ENCODE measurements at regions not wholly inside any gene's neighbourhood (a gene's known extent, or its start where the extent isn't known, plus 50 kb on each side); places are given as distances from the start of the nearest gene placed in this dataset.

DNA sequence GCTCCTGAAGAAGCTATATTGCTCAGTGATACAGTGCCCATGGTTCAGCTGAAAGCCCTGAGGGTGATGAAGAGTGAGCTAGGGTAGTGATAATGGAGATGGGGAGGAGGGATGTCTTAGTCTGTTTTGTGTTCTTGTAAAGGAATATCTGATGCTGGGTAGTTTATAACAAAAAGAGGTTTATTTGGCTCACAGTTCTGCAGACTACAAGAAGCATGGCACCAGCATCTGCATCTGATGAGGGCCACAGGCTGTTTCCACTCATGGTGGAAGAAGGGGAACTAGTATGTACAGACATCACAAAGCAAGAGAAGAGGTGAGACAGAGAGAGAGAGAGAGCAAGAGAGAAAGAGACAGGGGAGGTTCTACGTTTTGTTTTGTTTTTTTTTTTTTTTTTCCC is 417.3 kb upstream of the TRIB2 start:
- DNase-seq = no peak

DNA sequence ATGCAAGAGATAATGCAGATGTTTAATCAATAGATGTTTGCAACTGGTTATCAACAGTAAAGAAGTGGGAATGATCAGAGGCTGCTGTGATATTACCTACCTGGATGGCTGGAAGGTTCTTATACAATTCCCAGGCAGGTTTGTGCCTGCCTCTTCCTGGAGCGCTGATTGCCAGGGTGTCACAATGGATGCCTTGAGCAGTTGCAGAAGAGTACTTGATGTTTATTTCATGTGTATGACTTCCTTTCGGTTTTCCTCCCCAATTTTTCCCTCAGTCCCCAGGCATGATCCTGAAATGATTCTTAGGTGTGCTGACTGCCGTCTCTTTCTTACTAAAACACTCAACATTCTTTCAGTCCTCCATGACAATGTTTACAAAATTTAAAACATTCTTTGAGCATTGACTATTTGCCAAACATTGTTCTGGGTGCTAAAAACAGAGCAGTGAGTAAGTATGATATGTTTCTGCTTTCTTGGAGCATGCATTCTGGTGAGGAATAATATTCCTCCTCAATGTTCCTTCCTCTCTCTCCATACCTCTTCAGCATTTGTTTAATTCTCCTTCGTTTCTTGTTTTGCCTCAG is 416.6 kb upstream of the TRIB2 start:
- no peak for DNase-seq

DNA sequence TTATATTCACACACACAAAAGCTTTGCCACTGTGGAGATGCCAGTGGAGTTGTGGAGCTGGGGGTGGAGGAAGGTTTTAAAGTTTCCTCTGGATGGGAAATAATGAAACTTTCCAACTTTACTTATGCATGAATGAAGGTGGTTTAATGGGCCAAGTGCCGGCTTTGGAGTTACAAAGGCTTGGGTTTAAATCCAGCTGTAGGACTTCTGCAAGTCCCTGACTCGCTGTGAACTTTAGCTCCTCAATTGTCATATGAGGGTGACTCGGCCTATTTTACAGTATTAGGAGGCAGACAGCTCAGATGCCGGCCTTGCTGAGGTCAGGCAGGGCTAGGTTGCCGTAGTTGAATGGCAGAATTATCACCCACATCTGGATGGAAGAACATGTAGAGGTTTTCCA is 415.8 kb upstream of the TRIB2 start:
- DNase-seq = no peak

DNA sequence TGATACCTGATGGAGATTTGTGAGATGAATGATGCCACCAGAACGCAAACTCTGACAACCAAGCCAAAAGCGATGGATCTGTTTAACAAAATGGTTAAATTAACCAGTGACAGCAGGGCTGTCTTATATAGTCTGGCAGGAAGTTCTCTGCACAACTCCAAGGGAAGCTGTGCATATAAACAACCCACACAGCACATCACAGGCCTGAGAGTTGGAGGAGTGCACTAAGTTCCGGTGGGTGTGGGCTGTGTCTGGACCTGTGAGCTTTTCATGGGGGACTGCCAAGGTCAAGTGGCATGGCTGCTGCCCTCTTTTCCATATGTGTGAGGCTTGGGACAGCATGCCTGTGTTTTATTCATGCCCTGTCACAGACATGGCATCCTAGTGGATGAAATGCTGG is 414.6 kb upstream of the TRIB2 start:
- DNase-seq = no peak

DNA sequence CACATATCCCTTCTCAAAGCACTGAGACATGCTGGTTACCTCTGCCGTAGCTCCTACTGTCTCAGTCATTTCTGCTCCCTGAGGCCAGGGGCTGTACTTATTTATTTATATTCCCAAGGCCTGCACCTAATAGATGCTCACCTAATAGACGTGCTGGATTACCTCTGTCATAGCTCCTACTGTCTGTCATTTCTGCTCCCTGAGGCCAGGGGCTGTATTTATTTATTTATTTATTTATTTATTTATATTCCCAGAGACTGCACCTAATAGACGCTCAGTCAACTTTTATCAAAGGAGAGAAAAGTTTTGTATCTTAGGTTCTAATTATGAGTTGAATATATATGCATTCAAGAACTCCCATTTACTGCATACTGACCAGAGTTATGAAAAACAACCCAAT is 414.0 kb upstream of the TRIB2 start:
- no peak for DNase-seq

DNA sequence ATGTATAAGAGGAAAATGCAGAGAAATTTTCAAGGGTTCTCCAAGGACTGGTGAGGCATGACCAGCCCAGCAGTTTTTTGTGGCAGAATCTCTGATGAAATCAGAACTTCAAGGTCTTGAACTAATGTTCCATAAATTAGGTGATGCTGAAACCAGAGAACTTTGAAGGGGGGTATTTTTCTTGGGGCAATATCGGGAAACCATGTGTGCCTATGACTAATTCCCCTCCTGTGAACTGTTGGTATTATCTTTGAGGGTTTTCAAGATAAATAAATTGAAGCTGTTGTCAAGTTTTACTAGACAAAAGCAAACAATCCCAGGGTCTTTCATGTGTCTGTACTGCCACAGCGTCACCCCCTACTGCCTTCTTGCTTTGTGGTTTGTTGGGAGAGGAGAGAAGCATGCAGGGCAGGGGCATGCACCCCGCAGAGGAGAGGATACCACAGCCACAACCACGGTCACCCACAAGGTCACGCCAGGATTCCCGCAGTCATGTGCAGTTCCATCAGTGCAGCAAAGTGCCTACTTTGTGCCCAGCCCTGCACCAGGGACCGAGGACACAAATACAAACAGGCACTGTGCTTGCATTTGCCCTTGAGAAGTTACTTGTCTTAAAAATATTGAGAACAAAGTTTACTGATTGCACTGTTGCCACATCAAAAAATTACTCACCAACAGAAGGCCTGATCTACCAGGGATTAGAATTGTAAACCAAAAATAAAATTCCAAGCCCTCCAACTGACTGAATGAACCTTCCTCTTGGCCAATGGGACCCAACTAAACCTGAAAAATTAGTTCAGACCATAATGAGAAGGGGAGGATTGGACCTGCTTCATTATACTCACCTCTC is 413.3 kb upstream of the TRIB2 start:
- DNase-seq = peak; percentile 36

DNA sequence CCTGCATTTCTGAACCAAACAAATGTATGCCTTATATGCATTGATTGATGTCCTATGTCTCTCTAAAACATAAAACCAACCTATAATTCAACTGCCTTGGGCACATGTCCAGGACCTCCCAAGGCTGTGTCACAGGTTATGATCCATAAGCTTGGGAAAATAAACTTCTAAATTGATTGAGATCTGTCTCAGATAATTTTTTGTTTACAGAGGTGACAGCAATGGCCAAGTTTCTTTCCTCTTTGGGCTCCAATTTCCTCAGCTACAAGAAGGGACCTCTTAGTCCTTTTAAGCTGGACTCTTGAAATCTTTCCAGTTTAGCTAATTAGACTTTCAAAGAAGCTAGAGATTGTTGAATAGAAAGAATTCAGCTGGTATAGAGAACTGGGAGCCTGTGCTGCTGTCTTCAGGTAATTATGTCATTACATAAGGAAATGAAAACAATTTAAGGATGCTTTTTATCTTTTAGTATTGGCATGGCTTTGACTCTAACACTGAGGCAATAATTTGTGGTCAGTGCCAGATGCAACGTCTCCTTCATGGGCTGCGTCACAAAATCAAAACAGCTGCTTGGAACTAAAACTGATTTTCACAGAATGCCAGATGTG is 412.1 kb upstream of the TRIB2 start:
- DNase-seq = no peak

DNA sequence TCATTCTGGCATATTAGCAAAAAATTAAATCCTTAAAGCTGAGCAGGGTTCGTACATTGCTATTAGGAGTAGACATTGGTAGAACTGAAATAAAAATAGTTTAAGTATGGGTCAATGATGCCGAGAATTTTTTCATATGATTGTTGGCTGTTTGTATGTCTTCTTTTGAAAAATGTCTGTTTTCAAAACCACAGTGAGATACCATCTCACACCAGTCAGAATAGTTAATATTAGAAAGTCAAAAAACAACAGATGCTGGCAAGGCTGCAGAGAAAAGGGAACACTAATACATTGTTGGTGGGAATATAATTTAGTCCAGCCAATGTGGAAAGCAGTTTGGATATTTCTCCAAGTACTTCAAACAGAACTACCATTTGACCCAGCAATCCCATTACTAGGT is 410.8 kb upstream of the TRIB2 start:
- DNase-seq = no peak

DNA sequence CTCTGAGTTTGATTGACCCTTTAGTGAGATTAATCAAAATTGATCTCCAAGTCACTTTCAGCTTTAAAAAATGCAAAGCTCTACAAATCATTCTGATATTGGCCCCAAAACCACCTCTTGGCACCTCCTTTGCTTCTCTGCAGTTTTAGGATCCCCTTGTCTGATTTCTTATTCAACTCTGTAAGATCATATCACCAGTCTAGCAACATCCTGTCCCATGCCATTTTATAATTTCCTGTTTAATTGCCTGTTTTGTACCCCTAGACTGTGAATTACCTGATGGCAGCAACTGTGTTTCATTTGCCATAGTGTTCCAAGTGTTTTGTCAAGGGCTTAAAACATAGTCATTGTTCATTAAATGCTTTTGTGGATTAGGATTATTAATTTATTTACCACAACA is 406.3 kb upstream of the TRIB2 start:
- no peak for DNase-seq

DNA sequence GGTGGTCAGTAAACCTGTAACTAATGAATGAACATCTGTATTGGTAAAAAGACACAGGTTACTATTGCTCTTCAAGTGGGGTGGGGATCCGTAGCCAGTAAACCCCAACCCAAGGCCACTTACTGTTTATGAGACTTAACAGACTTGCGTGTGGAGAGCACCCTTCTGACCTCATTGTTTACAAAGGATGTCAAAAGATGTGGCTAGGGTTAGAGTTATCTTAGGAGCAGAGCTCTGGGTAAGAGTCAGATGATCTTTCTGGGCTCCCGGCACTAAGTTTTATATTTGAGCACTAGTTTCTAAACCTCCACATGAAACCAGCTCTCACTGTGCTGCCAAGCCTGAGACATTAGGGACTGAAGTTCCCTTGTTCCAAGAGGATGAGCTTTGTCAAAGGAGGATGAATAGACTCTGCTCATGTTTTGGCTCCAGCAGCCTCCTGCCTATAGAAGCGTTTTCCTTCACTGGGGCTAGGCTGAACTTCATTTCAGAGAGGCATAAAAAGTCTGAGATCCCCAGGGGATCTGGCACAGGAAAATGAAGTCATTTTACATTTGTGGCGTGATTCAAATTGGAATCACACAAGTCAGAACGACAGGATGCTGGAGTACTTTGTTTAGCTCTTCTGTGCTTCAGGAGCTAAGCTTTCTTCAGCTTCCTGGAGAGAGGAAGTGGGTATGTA is 403.1 kb upstream of the TRIB2 start:
- DNase-seq = no peak

DNA sequence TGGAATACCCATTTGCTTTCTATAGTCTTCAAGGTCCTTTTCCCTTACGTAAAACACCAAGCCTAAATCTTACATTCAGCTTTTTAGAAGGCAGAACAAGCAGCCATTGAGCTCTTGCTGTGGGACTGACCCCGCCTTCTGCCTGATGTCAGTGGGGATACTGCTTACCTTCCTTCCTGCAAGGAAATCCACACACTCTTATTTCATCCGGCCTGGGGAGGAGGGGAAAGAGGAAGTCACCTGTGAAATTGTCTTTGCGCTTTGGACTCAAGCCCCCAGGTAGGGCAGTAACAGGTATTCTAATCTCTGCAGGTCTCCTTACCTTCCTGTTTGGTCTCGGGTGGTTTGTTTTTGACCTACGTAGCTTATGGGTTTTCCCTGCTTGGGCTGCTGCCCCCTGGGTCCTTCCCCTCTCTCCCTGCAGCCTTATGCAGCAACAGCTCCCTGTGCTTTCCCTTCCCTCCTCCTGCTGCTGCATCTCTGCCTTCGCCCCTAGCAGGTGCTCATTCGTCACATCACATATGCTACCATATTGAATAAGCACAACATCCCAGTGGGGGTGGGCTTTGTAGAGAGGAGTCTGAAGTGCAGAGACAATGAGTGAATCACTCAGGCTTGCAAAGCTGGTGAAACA is 402.5 kb upstream of the TRIB2 start:
- no peak for DNase-seq

DNA sequence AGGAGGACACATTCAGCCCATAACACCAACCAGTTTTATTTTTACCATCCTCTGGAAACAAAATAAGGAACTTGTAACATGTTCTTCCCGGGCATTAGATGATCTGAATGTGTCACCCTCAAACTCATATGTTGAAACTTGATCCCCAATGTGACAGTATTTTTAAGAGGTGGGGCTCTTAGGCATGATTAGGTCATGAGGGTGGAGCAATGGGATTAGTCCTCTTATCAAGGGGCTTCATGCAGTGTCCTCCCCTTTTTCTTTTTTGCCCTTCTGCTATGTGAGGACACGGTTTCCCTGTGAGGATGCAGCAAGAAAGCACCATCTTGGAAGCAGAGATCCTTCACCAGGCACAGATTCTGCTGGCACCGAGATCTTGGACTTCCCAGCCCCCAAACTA is 401.5 kb upstream of the TRIB2 start:
- DNase-seq = no peak

DNA sequence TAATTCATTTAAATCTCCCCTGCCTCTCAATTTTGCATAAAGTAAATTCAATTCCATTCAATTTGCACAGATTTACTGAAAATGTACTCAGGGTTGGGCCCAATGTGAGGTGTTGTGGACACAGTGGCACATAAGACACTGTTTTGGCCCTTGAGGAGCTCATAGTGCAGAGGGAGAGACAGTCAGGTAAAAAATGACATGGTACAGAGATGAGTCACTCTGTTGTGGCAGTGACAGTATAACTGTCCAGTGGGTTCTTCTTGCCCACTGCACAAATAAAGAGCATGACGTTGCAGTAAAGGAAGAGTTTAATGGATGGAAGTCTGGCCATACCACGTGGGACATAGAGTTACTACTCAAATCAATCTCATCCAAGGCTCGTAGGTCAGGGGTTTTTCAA is 400.3 kb upstream of the TRIB2 start:
- DNase-seq = no peak

DNA sequence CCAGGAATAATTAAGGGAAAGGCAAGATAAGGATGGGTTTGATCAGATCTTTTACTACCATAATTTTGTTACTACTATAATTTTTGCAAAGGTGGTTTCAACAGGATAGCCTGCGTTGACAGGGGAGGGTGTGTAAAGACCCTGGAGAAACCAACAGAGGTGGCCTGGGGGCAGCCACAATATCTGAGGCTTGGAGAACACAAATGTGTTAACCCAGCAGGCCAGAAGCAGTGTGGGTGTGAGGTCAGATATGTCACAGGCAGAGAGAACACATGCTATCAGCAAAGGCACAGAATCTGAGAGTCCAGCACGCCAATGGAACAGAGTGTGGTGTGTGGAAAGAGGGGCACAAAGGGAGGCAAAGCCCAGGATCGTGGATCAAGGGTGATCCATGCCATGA is 399.4 kb upstream of the TRIB2 start:
- DNase-seq = no peak

DNA sequence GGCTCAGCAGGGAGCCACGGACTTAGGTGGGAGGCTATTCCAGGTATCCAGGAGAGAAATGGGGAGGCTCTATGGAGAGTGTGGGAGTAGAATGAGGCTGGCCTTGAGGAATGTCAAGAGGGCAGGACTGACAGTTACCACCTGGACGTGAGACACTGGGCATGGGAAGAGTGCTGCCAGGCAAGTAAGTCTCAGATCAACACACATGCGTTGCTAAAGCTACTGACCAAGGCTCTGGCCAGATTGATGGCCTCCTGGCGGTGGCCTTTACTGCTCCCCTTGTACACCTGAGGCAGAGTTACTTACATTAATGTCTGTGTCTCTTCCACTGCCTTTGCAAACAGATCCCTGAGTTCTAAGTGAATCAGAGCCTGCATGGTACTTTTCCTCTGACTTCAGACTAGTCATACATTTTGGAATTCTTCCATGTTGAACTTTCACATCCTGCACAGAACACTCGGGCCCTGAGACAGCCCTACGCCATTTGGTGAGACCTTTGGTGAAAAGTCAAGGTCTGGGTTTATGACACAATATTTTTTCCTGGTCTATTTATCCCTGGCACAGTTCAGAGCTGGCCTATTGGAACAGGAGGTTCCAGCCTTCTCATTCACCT is 398.8 kb upstream of the TRIB2 start:
- DNase-seq = no peak

DNA sequence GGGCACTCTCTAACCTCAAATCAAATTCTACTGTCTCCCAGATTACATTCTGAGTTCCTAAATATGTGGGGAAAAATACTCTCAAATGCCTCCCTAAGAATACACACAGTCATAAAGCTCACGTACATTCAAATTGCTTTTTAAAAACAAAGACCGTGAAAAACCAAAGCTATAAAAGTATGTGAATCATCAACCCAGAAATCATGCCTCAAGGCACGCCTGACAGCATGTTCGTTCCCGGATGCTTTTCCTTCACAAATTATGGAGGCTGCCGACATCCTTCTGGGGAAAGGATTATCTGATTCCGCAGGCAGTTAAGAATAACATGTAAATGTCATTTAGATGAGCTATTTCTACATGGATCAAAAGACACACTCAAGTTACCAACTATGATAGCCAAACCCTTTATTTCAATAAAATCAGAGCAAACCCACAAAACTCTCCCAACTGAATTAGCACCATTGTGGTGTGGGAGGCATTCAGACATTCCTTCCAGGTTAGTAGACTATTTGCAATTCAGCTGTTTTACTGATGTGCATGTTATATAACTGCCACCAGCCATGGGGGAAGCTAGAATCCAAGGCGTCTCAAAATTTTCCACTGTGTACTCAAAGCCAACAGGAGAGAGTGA is 398.2 kb upstream of the TRIB2 start:
- no peak for DNase-seq

DNA sequence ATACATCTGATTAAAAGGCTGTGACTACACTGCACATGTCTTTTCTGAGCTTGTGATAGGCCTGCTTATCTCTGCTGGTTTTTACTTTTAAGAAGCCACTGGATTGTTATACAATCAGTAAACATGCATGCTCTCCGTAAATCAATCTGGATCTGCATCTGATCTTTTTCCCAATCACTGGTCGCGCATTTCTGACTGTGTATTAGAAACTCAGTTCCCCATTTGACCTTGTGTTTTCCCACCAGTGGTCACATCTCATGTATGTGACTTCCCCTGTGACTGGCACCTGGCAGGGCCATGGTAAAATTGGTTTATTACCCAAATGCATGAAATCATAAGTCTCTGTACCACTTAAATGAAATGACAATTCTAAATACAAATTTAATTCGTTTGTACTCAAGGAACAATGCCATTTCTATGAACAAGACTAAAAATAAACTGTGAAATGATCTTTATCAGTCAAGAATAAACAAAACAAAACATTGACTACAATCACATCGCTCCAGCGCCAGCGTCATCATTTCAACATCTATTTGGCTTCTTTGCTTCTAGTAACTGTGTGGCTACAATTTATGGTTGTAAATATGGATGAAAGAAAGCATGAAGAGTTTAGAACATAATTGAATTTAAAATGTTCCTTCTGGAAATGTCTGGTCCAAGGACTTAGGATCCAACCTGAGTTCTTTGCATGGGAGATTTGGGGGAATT is 396.6 kb upstream of the TRIB2 start:
- DNase-seq = no peak

DNA sequence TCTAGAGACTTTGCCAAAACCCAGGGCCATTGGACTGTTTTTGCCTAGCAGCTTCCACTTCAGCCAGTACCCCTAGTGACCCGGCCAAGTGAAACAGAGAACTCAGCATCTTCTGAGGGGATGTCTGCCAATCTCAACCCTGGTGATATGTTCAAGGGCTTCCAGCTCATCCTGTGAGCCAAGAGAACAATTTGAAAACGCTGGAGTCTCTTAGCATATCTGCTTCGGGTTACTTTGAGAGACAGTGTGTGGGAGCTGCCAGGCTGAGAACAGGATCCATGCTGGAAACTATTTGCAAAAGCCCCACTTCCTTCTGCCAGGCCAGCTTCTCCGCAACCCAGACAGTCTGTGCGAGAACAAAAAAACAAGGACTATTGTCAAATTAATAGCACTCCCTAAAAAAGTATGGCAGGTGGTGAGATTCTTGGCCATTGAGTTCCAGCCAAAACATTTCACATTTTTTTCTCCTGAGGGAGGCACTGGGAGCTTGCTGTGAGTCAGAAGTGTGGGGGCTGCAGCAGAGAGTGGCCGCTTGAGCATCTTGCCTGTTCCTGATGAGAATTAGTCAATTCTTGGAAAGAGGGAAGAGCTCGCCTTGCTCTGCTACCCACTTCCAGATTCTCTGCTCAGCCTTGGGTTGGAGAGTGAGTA is 395.6 kb upstream of the TRIB2 start:
- no peak for DNase-seq

DNA sequence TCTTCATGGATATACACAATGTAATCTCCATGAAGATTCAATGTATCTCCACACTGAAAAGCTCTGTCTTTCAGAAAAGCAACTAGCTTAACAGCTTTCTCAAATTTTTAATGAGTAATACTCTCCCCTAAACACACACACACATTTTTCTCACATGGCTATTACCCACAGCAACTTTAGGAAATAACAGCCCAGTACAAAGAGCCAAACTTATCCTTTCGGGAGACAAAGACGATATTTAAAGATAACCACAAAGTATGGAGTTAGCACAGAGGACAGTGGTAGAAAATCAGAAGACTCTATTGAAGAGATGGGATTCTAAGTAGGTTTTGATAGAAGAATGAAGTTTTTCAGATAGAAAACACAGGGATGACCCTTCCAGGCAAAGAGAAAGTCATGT is 394.9 kb upstream of the TRIB2 start:
- DNase-seq = no peak

DNA sequence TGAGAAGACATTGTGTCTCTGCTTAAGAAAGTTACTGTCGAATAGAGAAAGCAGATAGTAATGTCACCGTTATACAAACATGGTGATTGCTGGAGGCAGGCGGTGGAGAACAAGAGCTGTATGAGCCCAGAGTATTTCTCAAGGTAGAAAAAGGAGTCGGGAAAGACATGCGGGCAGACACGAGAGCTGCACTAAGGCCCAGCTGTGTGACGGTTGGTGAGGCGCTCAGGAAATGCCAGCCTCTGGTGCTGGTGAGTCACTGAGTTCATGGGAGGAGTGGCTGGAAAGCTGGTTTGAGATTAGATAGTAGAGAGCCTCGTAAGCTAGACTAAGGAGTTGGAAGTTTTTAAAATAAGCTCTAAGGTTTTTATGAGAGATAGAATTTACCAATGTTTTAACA is 390.9 kb upstream of the TRIB2 start:
- DNase-seq = no peak

Data from NCI-H510A (cell line).